ENCODE measurements at regions not wholly inside any gene's neighbourhood (a gene's known extent, or its start where the extent isn't known, plus 50 kb on each side); places are given as distances from the start of the nearest gene placed in this dataset.

DNA sequence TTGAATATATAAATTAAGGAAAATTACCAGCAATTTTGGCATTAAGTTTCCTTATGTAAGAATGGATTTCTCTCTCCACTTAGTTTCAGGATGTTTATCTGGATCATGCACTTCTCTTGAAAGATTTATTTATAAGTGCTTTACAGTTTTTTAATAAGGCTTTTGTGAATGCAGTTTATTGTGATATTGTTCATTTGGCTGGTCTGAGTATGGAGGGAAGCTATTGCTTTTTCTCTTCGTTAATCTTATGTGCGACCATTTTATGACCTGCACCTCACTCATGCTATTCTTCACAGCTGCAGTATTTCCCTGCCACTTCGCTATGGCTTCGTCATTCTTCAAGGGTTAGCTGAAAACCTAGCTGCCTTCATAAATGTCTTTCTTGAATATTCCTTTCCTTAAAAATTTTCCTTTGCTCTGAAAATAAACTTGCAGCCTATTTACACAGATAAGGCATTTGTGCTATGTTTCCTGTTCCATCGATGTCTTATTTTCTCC lies 233.4 kb downstream of the SOCS6 start:
- no peak for ATAC-seq
- no peak for DNase-seq (ENCODE audit: low spot score)
- TF ChIP-seq, protein P1, sequence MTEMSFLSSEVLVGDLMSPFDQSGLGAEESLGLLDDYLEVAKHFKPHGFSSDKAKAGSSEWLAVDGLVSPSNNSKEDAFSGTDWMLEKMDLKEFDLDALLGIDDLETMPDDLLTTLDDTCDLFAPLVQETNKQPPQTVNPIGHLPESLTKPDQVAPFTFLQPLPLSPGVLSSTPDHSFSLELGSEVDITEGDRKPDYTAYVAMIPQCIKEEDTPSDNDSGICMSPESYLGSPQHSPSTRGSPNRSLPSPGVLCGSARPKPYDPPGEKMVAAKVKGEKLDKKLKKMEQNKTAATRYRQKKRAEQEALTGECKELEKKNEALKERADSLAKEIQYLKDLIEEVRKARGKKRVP (CRISPR knock-in tag; IDR thresholded peaks at IDR 0.05) = no peak
- no peak for TF ChIP-seq ZNF205 (CRISPR knock-in tag; IDR thresholded peaks at IDR 0.05)
- TF ChIP-seq, protein P2, sequence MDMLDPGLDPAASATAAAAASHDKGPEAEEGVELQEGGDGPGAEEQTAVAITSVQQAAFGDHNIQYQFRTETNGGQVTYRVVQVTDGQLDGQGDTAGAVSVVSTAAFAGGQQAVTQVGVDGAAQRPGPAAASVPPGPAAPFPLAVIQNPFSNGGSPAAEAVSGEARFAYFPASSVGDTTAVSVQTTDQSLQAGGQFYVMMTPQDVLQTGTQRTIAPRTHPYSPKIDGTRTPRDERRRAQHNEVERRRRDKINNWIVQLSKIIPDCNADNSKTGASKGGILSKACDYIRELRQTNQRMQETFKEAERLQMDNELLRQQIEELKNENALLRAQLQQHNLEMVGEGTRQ (IDR thresholded peaks at IDR 0.05; ENCODE audit: low read depth, low read length) = no peak
- TF ChIP-seq, protein P2 (CRISPR knock-in tag; IDR thresholded peaks at IDR 0.05; ENCODE audit: borderline replicate concordance) = no peak
- no peak for TF ChIP-seq NR1H2 (CRISPR knock-in tag; IDR thresholded peaks at IDR 0.05; ENCODE audit: borderline replicate concordance, low read depth)
- no peak for TF ChIP-seq ZNF430 (CRISPR knock-in tag; IDR thresholded peaks at IDR 0.05)
- TF ChIP-seq, protein P3, sequence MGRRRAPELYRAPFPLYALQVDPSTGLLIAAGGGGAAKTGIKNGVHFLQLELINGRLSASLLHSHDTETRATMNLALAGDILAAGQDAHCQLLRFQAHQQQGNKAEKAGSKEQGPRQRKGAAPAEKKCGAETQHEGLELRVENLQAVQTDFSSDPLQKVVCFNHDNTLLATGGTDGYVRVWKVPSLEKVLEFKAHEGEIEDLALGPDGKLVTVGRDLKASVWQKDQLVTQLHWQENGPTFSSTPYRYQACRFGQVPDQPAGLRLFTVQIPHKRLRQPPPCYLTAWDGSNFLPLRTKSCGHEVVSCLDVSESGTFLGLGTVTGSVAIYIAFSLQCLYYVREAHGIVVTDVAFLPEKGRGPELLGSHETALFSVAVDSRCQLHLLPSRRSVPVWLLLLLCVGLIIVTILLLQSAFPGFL (CRISPR knock-in tag; IDR thresholded peaks at IDR 0.05) = no peak
- TF ChIP-seq, protein P4, sequence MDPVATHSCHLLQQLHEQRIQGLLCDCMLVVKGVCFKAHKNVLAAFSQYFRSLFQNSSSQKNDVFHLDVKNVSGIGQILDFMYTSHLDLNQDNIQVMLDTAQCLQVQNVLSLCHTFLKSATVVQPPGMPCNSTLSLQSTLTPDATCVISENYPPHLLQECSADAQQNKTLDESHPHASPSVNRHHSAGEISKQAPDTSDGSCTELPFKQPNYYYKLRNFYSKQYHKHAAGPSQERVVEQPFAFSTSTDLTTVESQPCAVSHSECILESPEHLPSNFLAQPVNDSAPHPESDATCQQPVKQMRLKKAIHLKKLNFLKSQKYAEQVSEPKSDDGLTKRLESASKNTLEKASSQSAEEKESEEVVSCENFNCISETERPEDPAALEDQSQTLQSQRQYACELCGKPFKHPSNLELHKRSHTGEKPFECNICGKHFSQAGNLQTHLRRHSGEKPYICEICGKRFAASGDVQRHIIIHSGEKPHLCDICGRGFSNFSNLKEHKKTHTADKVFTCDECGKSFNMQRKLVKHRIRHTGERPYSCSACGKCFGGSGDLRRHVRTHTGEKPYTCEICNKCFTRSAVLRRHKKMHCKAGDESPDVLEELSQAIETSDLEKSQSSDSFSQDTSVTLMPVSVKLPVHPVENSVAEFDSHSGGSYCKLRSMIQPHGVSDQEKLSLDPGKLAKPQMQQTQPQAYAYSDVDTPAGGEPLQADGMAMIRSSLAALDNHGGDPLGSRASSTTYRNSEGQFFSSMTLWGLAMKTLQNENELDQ (CRISPR knock-in tag; IDR thresholded peaks at IDR 0.05; ENCODE audit: borderline replicate concordance) = no peak
- TF ChIP-seq ZSCAN21 (CRISPR knock-in tag; IDR thresholded peaks at IDR 0.05; ENCODE audit: borderline replicate concordance) = no peak
- no peak for TF ChIP-seq HIVEP1 (CRISPR knock-in tag; IDR thresholded peaks at IDR 0.05)
- TF ChIP-seq ZNF780A (CRISPR knock-in tag; IDR thresholded peaks at IDR 0.05) = no peak
- no peak for TF ChIP-seq RCOR2 (CRISPR knock-in tag; IDR thresholded peaks at IDR 0.05)
- TF ChIP-seq FOXP1 (IDR thresholded peaks at IDR 0.05) = no peak
- no peak for TF ChIP-seq FOXP1 (CRISPR knock-in tag; IDR thresholded peaks at IDR 0.05)
- TF ChIP-seq, protein P5, sequence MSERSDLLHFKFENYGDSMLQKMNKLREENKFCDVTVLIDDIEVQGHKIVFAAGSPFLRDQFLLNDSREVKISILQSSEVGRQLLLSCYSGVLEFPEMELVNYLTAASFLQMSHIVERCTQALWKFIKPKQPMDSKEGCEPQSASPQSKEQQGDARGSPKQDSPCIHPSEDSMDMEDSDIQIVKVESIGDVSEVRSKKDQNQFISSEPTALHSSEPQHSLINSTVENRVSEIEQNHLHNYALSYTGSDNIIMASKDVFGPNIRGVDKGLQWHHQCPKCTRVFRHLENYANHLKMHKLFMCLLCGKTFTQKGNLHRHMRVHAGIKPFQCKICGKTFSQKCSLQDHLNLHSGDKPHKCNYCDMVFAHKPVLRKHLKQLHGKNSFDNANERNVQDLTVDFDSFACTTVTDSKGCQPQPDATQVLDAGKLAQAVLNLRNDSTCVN (CRISPR knock-in tag; IDR thresholded peaks at IDR 0.05; ENCODE audit: borderline replicate concordance) = no peak
- TF ChIP-seq, protein P6, sequence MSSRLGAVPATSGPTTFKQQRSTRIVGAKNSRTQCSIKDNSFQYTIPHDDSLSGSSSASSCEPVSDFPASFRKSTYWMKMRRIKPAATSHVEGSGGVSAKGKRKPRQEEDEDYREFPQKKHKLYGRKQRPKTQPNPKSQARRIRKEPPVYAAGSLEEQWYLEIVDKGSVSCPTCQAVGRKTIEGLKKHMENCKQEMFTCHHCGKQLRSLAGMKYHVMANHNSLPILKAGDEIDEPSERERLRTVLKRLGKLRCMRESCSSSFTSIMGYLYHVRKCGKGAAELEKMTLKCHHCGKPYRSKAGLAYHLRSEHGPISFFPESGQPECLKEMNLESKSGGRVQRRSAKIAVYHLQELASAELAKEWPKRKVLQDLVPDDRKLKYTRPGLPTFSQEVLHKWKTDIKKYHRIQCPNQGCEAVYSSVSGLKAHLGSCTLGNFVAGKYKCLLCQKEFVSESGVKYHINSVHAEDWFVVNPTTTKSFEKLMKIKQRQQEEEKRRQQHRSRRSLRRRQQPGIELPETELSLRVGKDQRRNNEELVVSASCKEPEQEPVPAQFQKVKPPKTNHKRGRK (CRISPR knock-in tag; IDR thresholded peaks at IDR 0.05) = no peak

More for the DNA sequence above, 233.4 kb downstream of the SOCS6 start:
- no peaks in the 10 kb centered on the region for H3K9me3 ChIP-seq (ENCODE audit: low read length)
- ChIA-PET POLR2A (no interaction called here), CTCF (ENCODE audit: low intra/inter-chr PET ratio, low total read pairs) (no interaction called here)
- H2AFZ ChIP-seq (ENCODE audit: low read length) = no peak overlapping the region
- H3K4me3 ChIP-seq (replicated peaks in 1 of 3; ENCODE audit: insufficient read depth in 1 of 3, low read depth in 2 of 3, low read length in 3 of 3) = no peak overlapping the region
- no peak overlapping the region for H3K9ac ChIP-seq (ENCODE audit: insufficient read depth, low read depth, low read length)
- intact Hi-C loops (cut with micrococcal nuclease; ENCODE audit: unreplicated experiment) = no loop called here
- WGBS (ENCODE audit: low lambda C conversion rate) = 52% methylated on average over 5 of the region's 5 CpGs
- no peak overlapping the region for H3K4me2 ChIP-seq (ENCODE audit: low read depth, low read length)
- FAIRE-seq = no peak
- H3K27me3 ChIP-seq (ENCODE audit: control insufficient read depth in 1 of 2, insufficient read depth in 2 of 2, low read length in 2 of 2) = 0 out of 5 replicates have a peak, but pooled peaks cover 0 to 3% of the 10 kb centered on the region in 2 experiments
- no peak overlapping the region for H3K27ac ChIP-seq (ENCODE audit: extremely low read length, insufficient read depth, low read length)
- H3K36me3 ChIP-seq (replicated peaks in 1 of 2; ENCODE audit: control insufficient read depth in 1 of 2, insufficient read depth in 2 of 2, low read length in 2 of 2) = no peaks in the 10 kb centered on the region
- peaks cover 17% of the 10 kb centered on the region for H3K4me1 ChIP-seq (ENCODE audit: insufficient read depth, low read length)
- BruUV-seq (replicated peaks) = no TSS peak
- H4K20me1 ChIP-seq (ENCODE audit: insufficient read depth, low read length) = no peaks in the 10 kb centered on the region
- in situ Hi-C loops (cut with HindIII; ENCODE audit: extremely low pct_ligation_motif_present, low pct_unique_long_range_greater_than_20kb) = no loop called here
- H3K79me2 ChIP-seq (ENCODE audit: insufficient read depth, low read length) = no peaks in the 10 kb centered on the region

All from HepG2 (cell line).